Sigmoid colon (tissue), 6 donors: ENCODE measurements at regions not wholly inside any gene's neighbourhood (a gene's known extent, or its start where the extent isn't known, plus 50 kb on each side); places are given as distances from the start of the nearest gene placed in this dataset.

Source experiments
- DNase-seq: peaks from one replicate; pipeline ENCODE4 v3.0.0-alpha.2; 2019
- H3K27ac ChIP-seq, 4 donors: fragments of 200-600 bp; sonication (generic); one replicate each; pipeline ENCODE4 v1.5.1; 2016 to 2019; ENCODE audit warnings: mild to moderate bottlenecking in 1 of 4
- H3K27me3 ChIP-seq, 3 donors: fragments of 200-600 bp; sonication (generic); one replicate each; pipeline ENCODE4 v1.5.1; 2019; ENCODE audit warnings: mild to moderate bottlenecking in 1 of 3
- H3K36me3 ChIP-seq, 4 donors: fragments of 200-600 bp; sonication (generic); one replicate each; pipeline ENCODE4 v1.5.1; 2016 to 2019
- H3K4me1 ChIP-seq, 4 donors: fragments of 200-600 bp; sonication (generic); one replicate each; pipeline ENCODE4 v1.5.1; 2017 to 2019
- H3K4me3 ChIP-seq, 4 donors: fragments of 200-600 bp; sonication (generic); one replicate each; pipeline ENCODE4 v1.5.1; 2017 to 2019; ENCODE audit warnings: mild to moderate bottlenecking in 2 of 4, moderate library complexity in 1 of 4
- H3K9me3 ChIP-seq, 4 donors: fragments of 200-600 bp in 3 of 4; sonication (generic) in 3 of 4; one replicate each; pipeline versions ENCODE4 v1.5.1 to v1.6.1; 2013 to 2019
- EP300 ChIP-seq, 4 donors: sonication (generic); formaldehyde crosslinking; IDR thresholded peaks; one replicate each; pipeline ENCODE4 v1.6.1; 2017; ENCODE audit warnings: antibody characterized with exemption in 4 of 4
- POLR2A ChIP-seq, 2 donors: fragments of 450-650 bp; IDR thresholded peaks; one replicate each; pipeline ENCODE4 v1.6.1; 2016; ENCODE audit warnings: antibody characterized with exemption in 2 of 2, mild to moderate bottlenecking in 2 of 2, moderate library complexity in 2 of 2
- POLR2AphosphoS5 ChIP-seq, 4 donors: sonication (generic); formaldehyde crosslinking; IDR thresholded peaks; one replicate each; pipeline ENCODE4 v1.6.1; 2017; ENCODE audit warnings: antibody characterized with exemption in 4 of 4
- WGBS, 2 donors: extraction: QIAGEN DNeasy Blood & Tissue Kit; methylation state at CpG; one replicate each; pipeline ENCODE4 v1.1.7; 2013; 5-methylcytosine and 5-hydroxymethylcytosine counted together
- intact Hi-C: fragments of 100-400 bp; cut with DNase I; formaldehyde crosslinking; loops from one replicate; pipeline ENCODE4 v1.15.1; 2023
- TF ChIP-seq, protein P1 (sequence below), 4 experiments: fragments of 450-650 bp in 3 of 4; fragments of 200-600 bp in 1 of 4; IDR thresholded peaks; one replicate each; pipeline ENCODE4 v1.5.1; 2016 to 2019; ENCODE audit warnings: antibody characterized with exemption in 4 of 4, mild to moderate bottlenecking in 3 of 4, moderate library complexity in 2 of 4
- donor health status: healthy with polysubstance abuse.
- donor health status: healthy.

DNA sequence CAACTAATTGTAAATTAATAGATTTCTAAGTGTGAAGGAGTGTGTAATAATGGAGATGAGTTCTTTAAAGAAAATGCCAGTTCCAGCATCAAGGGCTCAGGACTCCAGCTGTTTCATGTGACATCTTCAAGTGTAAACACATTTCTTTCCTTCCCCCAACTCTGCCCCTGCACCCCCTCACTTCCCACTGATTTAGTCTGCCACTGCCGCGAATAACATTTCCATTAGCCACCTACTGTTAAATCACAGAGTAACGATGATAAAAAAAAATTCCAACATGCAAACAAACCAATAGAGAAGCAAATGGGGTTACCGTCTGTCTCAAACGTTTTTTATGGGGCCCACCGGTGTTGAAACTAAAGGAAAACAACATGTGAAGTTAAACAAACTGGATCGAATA lies 414.3 kb downstream of the SAMD5 start:
- peaks cover 0 to 4% (median 0%) of the 10 kb centered on the region in 4 donors for H3K9me3 ChIP-seq
- no peaks in the 10 kb centered on the region for H3K27me3 ChIP-seq
- no peak for TF ChIP-seq POLR2A (IDR thresholded peaks at IDR 0.05)
- no peak for TF ChIP-seq EP300 (IDR thresholded peaks at IDR 0.05)
- no peak for TF ChIP-seq POLR2AphosphoS5 (IDR thresholded peaks at IDR 0.05)
- TF ChIP-seq, protein P1, sequence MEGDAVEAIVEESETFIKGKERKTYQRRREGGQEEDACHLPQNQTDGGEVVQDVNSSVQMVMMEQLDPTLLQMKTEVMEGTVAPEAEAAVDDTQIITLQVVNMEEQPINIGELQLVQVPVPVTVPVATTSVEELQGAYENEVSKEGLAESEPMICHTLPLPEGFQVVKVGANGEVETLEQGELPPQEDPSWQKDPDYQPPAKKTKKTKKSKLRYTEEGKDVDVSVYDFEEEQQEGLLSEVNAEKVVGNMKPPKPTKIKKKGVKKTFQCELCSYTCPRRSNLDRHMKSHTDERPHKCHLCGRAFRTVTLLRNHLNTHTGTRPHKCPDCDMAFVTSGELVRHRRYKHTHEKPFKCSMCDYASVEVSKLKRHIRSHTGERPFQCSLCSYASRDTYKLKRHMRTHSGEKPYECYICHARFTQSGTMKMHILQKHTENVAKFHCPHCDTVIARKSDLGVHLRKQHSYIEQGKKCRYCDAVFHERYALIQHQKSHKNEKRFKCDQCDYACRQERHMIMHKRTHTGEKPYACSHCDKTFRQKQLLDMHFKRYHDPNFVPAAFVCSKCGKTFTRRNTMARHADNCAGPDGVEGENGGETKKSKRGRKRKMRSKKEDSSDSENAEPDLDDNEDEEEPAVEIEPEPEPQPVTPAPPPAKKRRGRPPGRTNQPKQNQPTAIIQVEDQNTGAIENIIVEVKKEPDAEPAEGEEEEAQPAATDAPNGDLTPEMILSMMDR (IDR thresholded peaks at IDR 0.05): no peak
- H3K36me3 ChIP-seq: no peaks in the 10 kb centered on the region
- 72 to 82% methylated on average over 7 of the region's 7 CpGs for WGBS, 2 donors
- no peaks in the 10 kb centered on the region for H3K4me1 ChIP-seq
- DNase-seq: no peak
- intact Hi-C loops: no loop called here
- H3K4me3 ChIP-seq: no peak overlapping the region
- H3K27ac ChIP-seq: no peak overlapping the region

DNA sequence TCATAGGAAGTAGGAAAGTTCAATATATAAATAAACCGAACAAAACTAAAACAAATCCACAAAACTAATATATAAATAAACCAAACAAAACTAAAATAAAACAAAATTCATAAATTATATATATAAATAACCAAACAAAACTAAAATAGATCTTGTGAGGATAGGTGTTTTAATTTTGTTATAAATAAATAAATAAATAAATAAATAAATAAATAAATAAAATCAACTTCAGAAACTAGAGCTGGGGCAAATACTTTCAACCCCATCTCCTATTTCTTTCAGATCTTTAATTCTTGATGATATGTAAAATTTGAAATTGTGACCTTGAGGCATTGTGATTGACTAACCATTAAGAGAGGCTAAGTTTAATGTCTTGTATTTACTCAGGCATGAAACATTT lies 416.1 kb downstream of the SAMD5 start:
- TF ChIP-seq POLR2AphosphoS5 (IDR thresholded peaks at IDR 0.05): no peak
- TF ChIP-seq, protein P1 (IDR thresholded peaks at IDR 0.05): no peak
- no peak for TF ChIP-seq EP300 (IDR thresholded peaks at IDR 0.05)
- no peak for TF ChIP-seq POLR2A (IDR thresholded peaks at IDR 0.05)
- Histone ChIP-seq H3K4me3 (no peak overlapping the region), H3K9me3 (peaks cover 0 to 8% (median 6%) of the 10 kb centered on the region in 4 donors), H3K4me1 (no peaks in the 10 kb centered on the region), H3K36me3 (no peaks in the 10 kb centered on the region), H3K27ac (no peak overlapping the region), H3K27me3 (no peaks in the 10 kb centered on the region)
- intact Hi-C loops: no loop called here
- WGBS, 2 donors: 85 to 90% methylated on average over 1 of the region's 1 CpG
- DNase-seq: no peak

DNA sequence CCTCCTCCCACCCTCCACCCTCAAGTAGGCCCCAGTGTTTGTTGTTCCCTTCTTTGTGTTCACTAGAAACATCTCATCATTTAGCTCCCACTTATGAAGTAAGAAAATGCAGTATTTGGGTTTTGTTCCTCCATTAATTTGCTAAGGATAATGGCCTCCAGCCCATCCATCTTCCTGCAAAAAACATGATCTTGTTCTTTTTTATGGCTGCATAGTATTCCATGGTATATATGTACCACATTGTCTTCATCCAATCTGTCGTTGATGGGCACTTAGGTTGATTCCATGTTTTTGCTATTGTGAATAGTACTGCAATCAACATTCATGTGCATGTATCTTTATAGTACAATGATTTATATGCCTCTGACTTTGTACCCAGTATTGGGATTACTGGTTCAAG lies 416.8 kb upstream of the SASH1 start:
- H3K4me3 ChIP-seq: no peak overlapping the region
- no peaks in the 10 kb centered on the region for H3K27me3 ChIP-seq
- WGBS, 2 donors: 86 to 98% methylated on average over 1 of the region's 1 CpG
- intact Hi-C loops: no loop called here
- no peak overlapping the region for H3K27ac ChIP-seq
- H3K9me3 ChIP-seq: peaks cover 0 to 8% (median 6%) of the 10 kb centered on the region in 4 donors
- no peaks in the 10 kb centered on the region for H3K36me3 ChIP-seq
- DNase-seq: no peak
- TF ChIP-seq, protein P1 (IDR thresholded peaks at IDR 0.05): no peak
- TF ChIP-seq POLR2A (IDR thresholded peaks at IDR 0.05) (no peak), EP300 (IDR thresholded peaks at IDR 0.05) (no peak), POLR2AphosphoS5 (IDR thresholded peaks at IDR 0.05) (no peak)
- no peaks in the 10 kb centered on the region for H3K4me1 ChIP-seq

DNA sequence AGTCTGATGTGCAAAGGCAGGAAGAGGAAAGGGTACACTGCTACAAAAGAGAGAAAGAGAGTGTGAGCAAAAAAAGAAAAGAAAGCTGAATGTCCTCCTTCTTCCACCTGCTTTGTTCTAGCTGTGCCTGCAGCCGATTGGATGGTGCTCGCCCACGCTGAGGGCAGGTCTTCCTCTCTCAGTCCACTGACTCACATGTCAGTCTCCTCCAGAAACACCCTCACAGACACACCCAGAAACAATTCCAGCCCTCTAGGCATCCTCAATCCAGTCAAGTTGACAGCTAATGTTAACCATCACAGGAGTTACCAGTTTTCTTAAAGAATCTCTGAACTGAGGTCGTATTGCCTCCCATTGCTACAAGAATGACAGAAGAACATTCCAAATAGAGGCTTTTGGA lies 411.9 kb upstream of the SASH1 start:
- intact Hi-C loops: no loop called here
- Histone ChIP-seq H3K36me3 (no peaks in the 10 kb centered on the region), H3K4me1 (no peaks in the 10 kb centered on the region), H3K27ac (no peak overlapping the region), H3K4me3 (no peak overlapping the region), H3K9me3 (peaks cover 0 to 8% (median 5%) of the 10 kb centered on the region in 4 donors), H3K27me3 (no peaks in the 10 kb centered on the region)
- DNase-seq: no peak
- no peak for TF ChIP-seq EP300 (IDR thresholded peaks at IDR 0.05)
- no peak for TF ChIP-seq POLR2AphosphoS5 (IDR thresholded peaks at IDR 0.05)
- TF ChIP-seq, protein P1 (IDR thresholded peaks at IDR 0.05): no peak
- TF ChIP-seq POLR2A (IDR thresholded peaks at IDR 0.05): no peak
- 89 to 96% methylated on average over 4 of the region's 4 CpGs for WGBS, 2 donors

DNA sequence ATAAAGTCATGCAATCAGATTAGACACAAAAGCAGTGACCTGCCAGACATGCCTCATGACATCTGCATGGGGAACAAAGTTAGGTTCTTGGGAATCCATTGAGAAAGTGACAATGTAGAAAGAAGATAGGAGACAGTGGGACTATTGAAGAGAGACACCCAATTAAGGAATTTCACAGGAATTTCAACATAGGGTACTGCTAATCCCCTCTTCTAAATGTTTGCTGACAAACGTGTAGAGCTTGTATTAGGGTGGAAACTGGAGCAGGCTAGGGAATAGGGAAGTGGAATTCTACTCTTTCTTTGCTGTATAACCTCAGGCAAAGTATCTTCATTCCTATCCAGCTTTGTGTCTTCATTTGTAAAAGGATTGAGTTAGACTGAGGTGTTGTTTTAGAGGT lies 409.4 kb upstream of the SASH1 start:
- peaks cover 0 to 8% (median 3%) of the 10 kb centered on the region in 4 donors for H3K9me3 ChIP-seq
- 38 to 44% methylated on average over 1 of the region's 1 CpG for WGBS, 2 donors
- H3K36me3 ChIP-seq: no peaks in the 10 kb centered on the region
- H3K27me3 ChIP-seq: no peaks in the 10 kb centered on the region
- TF ChIP-seq EP300 (IDR thresholded peaks at IDR 0.05): no peak
- no peak for TF ChIP-seq POLR2A (IDR thresholded peaks at IDR 0.05)
- TF ChIP-seq, protein P1 (IDR thresholded peaks at IDR 0.05): no peak
- no peak for DNase-seq
- intact Hi-C loops: no loop called here
- no peak overlapping the region for H3K27ac ChIP-seq
- H3K4me3 ChIP-seq: no peak overlapping the region
- no peaks in the 10 kb centered on the region for H3K4me1 ChIP-seq
